ENCODE measurements at regions not wholly inside any gene's neighbourhood (a gene's known extent, or its start where the extent isn't known, plus 50 kb on each side); places are given as distances from the start of the nearest gene placed in this dataset.

DNA sequence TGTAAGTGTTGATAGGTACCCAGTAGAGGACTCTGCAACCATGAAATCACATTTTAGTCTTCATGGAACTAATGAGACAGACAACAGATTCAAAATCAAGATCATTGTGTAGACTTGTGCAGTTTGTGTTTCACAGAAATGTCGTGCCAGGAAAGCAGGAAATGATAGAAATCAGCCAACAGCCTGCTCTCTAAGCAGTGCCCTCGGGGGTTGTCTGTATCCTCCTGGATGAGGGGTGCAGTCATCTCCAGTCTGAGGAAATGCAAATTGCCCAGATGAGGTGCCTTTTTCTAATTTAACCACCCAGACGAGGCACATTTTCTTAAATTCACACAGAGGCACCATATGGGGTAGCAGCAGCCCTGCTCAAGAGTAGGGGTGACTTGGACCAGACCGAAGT, 663.1 kb downstream of the XIRP2 start:
- WGBS = 63% methylated on average over 4 of the region's 4 CpGs
- no peak for DNase-seq (ENCODE audit: extremely low spot score)
- Histone ChIP-seq H3K27ac (ENCODE audit: low read depth) (no peak overlapping the region), H3K36me3 (ENCODE audit: insufficient read depth) (no peaks in the 10 kb centered on the region), H3K4me1 (ENCODE audit: insufficient read depth) (no peaks in the 10 kb centered on the region), H3K4me3 (ENCODE audit: low read depth, low read length) (no peak overlapping the region)

GRCh38 chr2:167550448-167550847, 662.2 kb downstream of the XIRP2 start:
- 89% methylated on average over 1 of the region's 1 CpG for WGBS
- Histone ChIP-seq H3K4me3 (ENCODE audit: low read depth, low read length) (no peak overlapping the region), H3K27ac (ENCODE audit: low read depth) (no peak overlapping the region), H3K36me3 (ENCODE audit: insufficient read depth) (no peaks in the 10 kb centered on the region), H3K4me1 (ENCODE audit: insufficient read depth) (no peaks in the 10 kb centered on the region)
- DNase-seq (ENCODE audit: extremely low spot score) = no peak

DNA sequence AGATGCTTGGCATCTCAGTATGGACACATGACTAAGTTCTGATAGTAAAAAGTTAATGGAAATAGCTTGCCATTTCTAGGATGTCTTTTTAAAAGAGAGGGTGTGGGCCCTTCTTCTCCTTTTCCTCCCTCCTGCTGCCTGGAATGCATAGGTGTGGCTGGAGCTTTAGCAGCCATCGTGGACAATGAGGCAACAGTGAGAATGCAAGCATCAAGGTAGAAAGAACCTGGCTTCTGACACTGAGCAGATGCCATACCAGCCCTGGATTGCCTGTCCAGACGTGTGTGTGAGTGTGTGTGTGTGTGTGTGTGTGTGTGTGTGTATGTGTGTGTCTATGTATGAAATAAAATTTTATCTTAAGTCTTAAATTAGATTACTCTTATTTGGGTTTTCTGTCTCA, 660.1 kb downstream of the XIRP2 start:
- Histone ChIP-seq H3K27ac (ENCODE audit: low read depth) (no peak overlapping the region), H3K4me1 (ENCODE audit: insufficient read depth) (no peaks in the 10 kb centered on the region), H3K36me3 (ENCODE audit: insufficient read depth) (no peaks in the 10 kb centered on the region), H3K4me3 (ENCODE audit: low read depth, low read length) (no peak overlapping the region)
- WGBS = 67% methylated on average over 2 of the region's 2 CpGs
- no peak for DNase-seq (ENCODE audit: extremely low spot score)

DNA sequence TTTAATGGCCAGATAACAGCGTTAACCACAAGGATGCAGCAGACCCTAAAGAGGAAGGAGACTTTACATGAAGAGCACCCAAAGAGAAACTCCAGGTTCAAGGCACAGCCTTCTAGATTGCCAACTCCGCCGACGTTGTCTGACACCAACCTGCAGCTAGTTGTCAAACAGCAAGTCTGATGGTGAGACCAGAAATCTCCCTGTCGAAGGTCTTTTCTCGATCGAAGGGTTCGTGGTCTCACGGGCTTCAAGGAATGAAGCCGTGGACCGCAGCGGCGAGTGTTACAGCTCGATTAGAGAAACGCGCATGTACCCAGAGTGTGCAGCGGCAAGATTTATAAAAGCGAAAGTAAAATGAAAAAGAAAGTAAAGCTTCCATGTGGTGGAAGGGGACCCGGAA, 656.3 kb downstream of the XIRP2 start:
- H3K4me3 ChIP-seq (ENCODE audit: low read depth, low read length) = no peak overlapping the region
- H3K4me1 ChIP-seq (ENCODE audit: insufficient read depth) = no peaks in the 10 kb centered on the region
- 98% methylated on average over 19 of the region's 19 CpGs for WGBS
- H3K36me3 ChIP-seq (ENCODE audit: insufficient read depth) = no peaks in the 10 kb centered on the region
- no peak for DNase-seq (ENCODE audit: extremely low spot score)
- H3K27ac ChIP-seq (ENCODE audit: low read depth) = no peak overlapping the region

DNA sequence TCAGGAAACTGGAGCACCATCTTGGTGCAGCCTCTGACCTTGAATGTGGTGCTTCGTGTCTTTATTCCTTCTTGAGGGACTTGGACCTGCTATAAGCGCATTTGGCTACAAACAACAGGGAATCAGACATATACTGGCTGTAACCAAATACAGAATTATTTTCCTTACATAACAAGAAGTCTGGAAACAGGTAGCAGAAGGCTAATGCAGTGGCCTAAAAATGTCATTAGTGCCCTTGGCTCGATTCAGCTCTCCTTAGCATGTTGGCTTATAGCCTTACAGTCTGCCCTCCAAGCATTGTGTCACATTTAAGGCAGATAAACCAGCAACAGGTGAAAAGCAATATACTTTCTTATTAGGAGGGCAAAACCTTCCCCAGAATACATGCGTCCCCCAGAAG, 655.4 kb downstream of the XIRP2 start:
- no peak for DNase-seq (ENCODE audit: extremely low spot score)
- H3K4me3 ChIP-seq (ENCODE audit: low read depth, low read length) = no peak overlapping the region
- 91% methylated on average over 4 of the region's 4 CpGs for WGBS
- no peaks in the 10 kb centered on the region for H3K4me1 ChIP-seq (ENCODE audit: insufficient read depth)
- H3K36me3 ChIP-seq (ENCODE audit: insufficient read depth) = no peaks in the 10 kb centered on the region
- no peak overlapping the region for H3K27ac ChIP-seq (ENCODE audit: low read depth)

DNA sequence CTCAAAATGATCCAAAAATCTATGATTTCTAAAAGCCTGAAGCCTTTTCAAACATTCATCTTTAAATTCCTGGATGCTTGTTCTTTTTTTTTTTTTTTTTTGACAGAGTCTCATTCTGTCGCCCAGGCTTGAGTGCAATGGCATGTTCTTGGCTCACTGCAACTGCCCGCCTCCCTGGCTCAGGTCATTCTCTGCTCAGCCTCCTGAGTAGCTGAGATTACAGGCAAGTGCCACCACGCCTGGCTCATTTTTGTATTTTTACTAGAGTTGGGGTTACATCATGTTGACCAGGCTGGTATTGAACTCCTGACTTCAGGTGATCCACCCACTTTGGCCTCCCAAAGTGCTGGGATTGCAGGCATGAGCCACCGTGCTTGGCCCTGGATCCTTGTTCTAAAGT, 649.5 kb downstream of the XIRP2 start:
- no peaks in the 10 kb centered on the region for H3K36me3 ChIP-seq (ENCODE audit: insufficient read depth)
- no peak overlapping the region for H3K4me3 ChIP-seq (ENCODE audit: low read depth, low read length)
- H3K27ac ChIP-seq (ENCODE audit: low read depth) = no peak overlapping the region
- no peaks in the 10 kb centered on the region for H3K4me1 ChIP-seq (ENCODE audit: insufficient read depth)
- WGBS = 81% methylated on average over 4 of the region's 4 CpGs
- no peak for DNase-seq (ENCODE audit: extremely low spot score)

DNA sequence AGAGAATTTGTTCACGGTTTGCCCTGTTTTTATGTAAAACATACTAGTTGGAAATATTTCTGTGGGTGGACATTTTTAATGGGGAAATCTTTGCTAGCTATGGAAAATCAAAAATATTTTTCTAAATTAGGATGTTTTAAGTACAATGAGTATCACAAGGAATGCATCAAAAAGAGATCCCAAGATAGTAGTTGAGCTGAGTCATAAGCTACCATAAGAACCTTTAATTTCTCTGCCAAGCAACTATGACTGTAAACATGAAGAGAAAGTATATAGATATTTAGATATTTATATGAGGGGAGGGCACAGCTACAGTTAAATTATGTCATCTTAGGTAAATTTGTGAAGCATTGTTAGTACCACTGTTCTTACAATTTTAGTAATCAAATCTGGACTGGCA, 646.2 kb downstream of the XIRP2 start:
- H3K4me3 ChIP-seq (ENCODE audit: low read depth, low read length) = no peak overlapping the region
- no peaks in the 10 kb centered on the region for H3K4me1 ChIP-seq (ENCODE audit: insufficient read depth)
- H3K36me3 ChIP-seq (ENCODE audit: insufficient read depth) = no peaks in the 10 kb centered on the region
- 91% methylated on average over 1 of the region's 1 CpG for WGBS
- DNase-seq (ENCODE audit: extremely low spot score) = no peak
- no peak overlapping the region for H3K27ac ChIP-seq (ENCODE audit: low read depth)

GRCh38 chr2:167524786-167525185, 636.5 kb downstream of the XIRP2 start:
- WGBS = 60% methylated on average over 2 of the region's 2 CpGs
- no peak overlapping the region for H3K27ac ChIP-seq (ENCODE audit: low read depth)
- DNase-seq (ENCODE audit: extremely low spot score) = no peak

DNA sequence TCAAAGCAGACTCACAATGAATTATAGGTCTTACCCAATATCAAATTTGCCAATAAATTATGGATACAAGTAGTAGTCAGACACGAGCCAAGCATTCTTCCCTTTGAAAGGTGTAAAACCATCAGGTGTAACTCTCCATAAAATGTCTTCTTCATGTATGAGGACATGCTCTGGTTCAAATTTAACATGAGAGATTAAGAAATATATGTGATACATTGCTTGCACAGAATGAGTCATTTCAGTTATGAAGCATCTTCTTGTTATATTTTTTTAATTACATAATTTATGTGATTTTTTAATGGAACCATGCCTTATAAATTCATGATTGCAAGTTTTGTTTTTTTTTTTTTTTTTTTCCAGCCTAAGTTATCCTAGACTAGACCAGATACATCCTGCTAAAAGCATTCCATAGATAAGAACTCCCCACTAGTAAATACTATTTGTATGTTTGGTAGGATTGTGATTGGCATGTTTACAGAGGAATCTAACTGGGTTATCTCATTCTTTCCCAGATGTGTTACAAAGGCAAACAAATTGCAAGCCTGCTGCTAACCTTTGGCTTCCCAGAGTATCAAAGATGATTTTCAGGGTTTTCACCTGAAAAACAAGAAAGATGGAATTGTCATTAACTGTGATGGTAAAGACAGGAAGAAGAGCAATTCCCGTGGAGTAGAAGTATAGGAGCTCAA, 621.9 kb downstream of the XIRP2 start:
- 30% methylated on average over 2 of the region's 2 CpGs for WGBS
- H3K4me1 ChIP-seq (ENCODE audit: insufficient read depth) = no peaks in the 10 kb centered on the region
- H3K27ac ChIP-seq (ENCODE audit: low read depth) = no peak overlapping the region
- no peak overlapping the region for H3K4me3 ChIP-seq (ENCODE audit: low read depth, low read length)
- no peaks in the 10 kb centered on the region for H3K36me3 ChIP-seq (ENCODE audit: insufficient read depth)
- no peak for DNase-seq (ENCODE audit: extremely low spot score)

More at GRCh38 chr2:167524786-167525185, 636.5 kb downstream of the XIRP2 start:
- no peaks in the 10 kb centered on the region for H3K4me1 ChIP-seq (ENCODE audit: insufficient read depth)
- H3K36me3 ChIP-seq (ENCODE audit: insufficient read depth) = no peaks in the 10 kb centered on the region
- no peak overlapping the region for H3K4me3 ChIP-seq (ENCODE audit: low read depth, low read length)

GRCh38 chr2:167509586-167509985, 621.3 kb downstream of the XIRP2 start:
- WGBS = 9% methylated on average over 4 of the region's 4 CpGs
- no peak overlapping the region for H3K27ac ChIP-seq (ENCODE audit: low read depth)
- no peaks in the 10 kb centered on the region for H3K4me1 ChIP-seq (ENCODE audit: insufficient read depth)
- no peak overlapping the region for H3K4me3 ChIP-seq (ENCODE audit: low read depth, low read length)
- no peaks in the 10 kb centered on the region for H3K36me3 ChIP-seq (ENCODE audit: insufficient read depth)
- peak; percentile 39 for DNase-seq (ENCODE audit: extremely low spot score)

DNA sequence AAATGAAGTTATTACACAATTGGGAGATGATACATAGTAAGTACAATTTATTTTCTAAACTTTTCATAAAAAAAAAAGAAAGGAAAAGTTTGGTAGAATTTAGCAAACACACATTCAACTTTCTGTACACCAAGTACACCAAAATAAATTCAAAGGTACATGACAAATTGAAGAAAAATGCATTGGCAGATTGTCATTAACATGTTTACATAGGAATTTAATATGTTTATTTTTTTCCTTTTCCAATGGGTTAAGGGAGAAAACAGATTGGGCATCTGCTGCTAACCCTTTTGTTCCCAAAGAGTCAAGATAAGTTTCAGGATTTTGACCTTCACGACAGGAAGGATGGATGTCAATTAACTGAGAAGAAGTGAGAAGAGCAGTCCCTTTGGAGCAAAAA, 620.4 kb downstream of the XIRP2 start:
- Histone ChIP-seq H3K4me1 (ENCODE audit: insufficient read depth) (no peaks in the 10 kb centered on the region), H3K36me3 (ENCODE audit: insufficient read depth) (no peaks in the 10 kb centered on the region), H3K4me3 (ENCODE audit: low read depth, low read length) (no peak overlapping the region), H3K27ac (ENCODE audit: low read depth) (no peak overlapping the region)
- 81% methylated on average over 1 of the region's 1 CpG for WGBS
- no peak for DNase-seq (ENCODE audit: extremely low spot score)

DNA sequence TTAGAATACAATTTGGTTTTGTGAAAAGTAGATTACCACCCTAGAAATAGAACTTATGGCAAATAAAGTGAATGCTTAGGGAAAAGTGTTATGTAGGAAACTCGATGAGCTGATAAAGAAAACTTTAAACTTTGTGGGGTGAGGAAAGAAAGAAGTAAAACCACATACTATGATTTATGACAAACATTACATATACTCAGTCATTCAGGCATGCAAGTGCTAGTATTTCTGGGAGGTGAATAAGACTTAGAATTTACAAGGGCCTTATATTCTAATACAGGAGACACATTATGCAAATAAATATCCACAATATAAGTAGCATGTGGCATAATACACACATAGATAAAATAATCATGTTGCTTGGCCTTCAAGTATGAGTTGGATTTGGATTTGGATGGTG, 618.1 kb downstream of the XIRP2 start:
- Histone ChIP-seq H3K36me3 (ENCODE audit: insufficient read depth) (no peaks in the 10 kb centered on the region), H3K27ac (ENCODE audit: low read depth) (no peak overlapping the region), H3K4me1 (ENCODE audit: insufficient read depth) (no peaks in the 10 kb centered on the region), H3K4me3 (ENCODE audit: low read depth, low read length) (no peak overlapping the region)
- WGBS = 53% methylated on average over 1 of the region's 1 CpG
- no peak for DNase-seq (ENCODE audit: extremely low spot score)

DNA sequence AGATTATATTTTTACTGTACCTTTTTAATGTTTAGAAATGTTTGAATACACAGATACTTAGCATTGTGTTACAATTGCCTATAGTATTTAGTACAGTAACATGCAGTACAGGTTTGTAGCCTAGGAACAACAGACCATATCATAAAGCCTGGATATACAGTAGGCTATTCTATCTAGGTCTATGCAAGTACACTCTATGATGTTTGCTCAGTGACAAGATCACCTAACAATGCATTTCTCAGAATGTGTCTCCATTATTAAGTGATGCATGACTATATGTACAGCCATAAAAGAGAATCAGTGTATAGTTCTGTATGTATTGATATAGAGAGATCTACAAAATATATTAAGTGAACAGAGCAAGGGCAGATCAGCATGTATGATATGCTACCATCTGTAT, 616.4 kb downstream of the XIRP2 start:
- H3K27ac ChIP-seq (ENCODE audit: low read depth) = no peak overlapping the region
- H3K36me3 ChIP-seq (ENCODE audit: insufficient read depth) = no peaks in the 10 kb centered on the region
- no peak for DNase-seq (ENCODE audit: extremely low spot score)
- H3K4me3 ChIP-seq (ENCODE audit: low read depth, low read length) = no peak overlapping the region
- no peaks in the 10 kb centered on the region for H3K4me1 ChIP-seq (ENCODE audit: insufficient read depth)

DNA sequence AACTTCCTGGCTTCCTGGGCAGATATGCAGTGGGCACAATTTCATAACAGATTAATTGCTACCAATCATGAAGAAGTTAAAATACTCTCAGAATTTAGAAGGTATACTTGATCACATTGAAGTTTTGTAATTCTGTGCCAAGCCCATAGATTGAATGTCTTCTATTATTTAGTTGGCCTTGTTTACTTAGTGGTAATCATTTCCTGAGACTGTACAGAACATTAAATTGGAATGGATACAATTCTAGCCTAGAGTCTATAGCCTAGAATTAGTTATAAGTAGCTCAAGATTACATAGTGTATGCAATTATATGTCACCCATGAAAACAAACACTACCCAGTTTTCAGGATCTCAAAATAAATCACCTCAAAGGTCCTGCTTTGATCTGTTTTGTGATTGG, 615.8 kb downstream of the XIRP2 start:
- no peaks in the 10 kb centered on the region for H3K4me1 ChIP-seq (ENCODE audit: insufficient read depth)
- no peak overlapping the region for H3K4me3 ChIP-seq (ENCODE audit: low read depth, low read length)
- DNase-seq (ENCODE audit: extremely low spot score) = no peak
- no peak overlapping the region for H3K27ac ChIP-seq (ENCODE audit: low read depth)
- no peaks in the 10 kb centered on the region for H3K36me3 ChIP-seq (ENCODE audit: insufficient read depth)

DNA sequence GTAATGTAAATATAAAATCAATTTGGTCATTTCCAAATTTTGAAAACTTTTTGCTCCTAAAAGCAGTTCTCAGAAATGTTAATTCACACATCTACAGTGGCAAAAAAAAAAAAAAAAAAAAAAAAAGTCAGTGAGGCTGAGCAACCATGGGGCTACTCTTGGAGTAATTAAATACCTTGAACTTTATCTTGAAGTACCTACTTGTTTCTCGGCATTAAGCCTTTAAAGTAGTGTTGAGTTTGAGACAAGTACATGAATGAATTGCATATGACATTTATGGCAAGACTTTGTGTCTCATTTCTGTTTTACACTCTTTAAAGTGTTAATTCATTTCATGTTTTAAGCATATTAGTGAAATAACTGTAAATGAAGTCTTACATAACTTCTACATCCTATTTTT, 613.3 kb downstream of the XIRP2 start:
- H3K36me3 ChIP-seq (ENCODE audit: insufficient read depth) = no peaks in the 10 kb centered on the region
- no peak overlapping the region for H3K27ac ChIP-seq (ENCODE audit: low read depth)
- DNase-seq (ENCODE audit: extremely low spot score) = no peak
- H3K4me3 ChIP-seq (ENCODE audit: low read depth, low read length) = no peak overlapping the region
- no peaks in the 10 kb centered on the region for H3K4me1 ChIP-seq (ENCODE audit: insufficient read depth)
- whole genome bisulfite sequencing = 69% methylated on average over 1 of the region's 1 CpG
